HG02970 (cell line): ENCODE measurements at regions not wholly inside any gene's neighbourhood (a gene's known extent, or its start where the extent isn't known, plus 50 kb on each side); places are given as distances from the start of the nearest gene placed in this dataset.

Source experiments
- ATAC-seq: cut with Tn5 transposase; IDR thresholded peaks from one replicate; pipeline ENCODE4 v1.9.1; 2021; ENCODE audit warnings: mild to moderate bottlenecking, moderate library complexity, moderate number of reproducible peaks; ENCODE audit not compliant: unreplicated experiment, low FRiP score

DNA sequence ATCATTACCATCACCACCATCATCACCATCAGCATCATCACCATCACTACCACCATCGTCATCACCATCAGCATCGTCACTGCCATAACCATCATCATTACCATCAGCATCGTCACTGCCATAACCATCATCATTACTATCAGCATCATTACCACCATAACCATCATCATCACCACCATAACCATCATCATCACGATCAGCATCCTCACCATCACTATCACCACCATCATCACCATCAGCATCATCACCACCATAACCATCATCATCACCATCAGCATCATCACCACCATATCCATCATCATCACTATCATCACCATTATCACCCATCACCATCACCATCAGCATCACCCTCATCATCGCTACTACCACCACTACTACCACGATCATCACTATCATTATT is 493.9 kb upstream of the TBX3 start:
- no peak for ATAC-seq

DNA sequence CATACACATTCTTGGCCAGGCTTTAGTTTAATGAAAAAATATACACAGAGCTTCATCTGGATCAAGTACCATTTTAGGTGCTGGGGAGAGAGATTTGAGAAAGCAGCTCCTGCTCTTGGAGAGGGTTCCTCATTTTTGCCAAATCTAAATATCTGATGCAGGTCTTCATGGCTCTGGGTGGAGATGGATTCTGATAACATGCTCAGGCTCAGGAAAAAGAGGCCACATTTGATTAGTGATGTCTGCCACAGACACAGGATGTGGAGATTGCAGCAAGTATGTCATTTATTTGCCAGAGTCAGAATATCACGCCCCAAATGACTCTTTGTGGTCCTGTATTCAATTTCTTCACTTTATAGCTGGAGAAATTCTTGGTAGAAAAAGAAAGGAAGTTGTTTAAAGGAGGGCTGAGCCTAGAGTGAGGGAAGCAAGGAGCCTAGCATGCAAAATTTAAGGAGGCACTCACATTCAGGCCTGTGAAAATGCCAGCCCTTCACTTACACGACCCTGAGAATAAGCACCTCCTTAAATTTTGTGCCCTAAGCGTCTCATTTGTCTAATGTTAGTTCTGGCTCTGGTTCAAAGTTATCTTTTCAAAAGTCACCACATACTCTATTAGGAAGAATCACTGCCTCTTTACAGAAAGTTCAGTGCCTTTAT is 492.9 kb upstream of the TBX3 start:
- no peak for ATAC-seq

DNA sequence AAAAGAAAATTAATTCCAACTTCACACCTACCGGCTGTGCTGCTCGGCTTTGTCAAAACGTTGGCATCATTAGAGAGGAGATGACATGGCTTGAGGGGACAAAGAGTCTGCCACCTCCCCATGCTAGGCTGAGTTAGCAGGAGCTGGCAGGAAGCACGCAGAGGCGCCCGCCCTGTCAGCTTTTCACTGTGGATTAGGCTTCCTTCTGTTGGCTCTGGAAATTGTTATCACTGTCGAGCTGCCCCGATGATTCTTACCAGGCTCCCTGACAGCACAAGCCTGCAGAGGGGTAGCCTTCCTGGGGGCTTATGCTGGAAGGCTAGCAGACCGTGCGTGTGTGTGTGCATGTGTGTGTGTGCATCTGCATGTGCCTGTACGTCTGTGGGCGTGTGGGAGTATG is 490.9 kb upstream of the TBX3 start:
- no peak for ATAC-seq

DNA sequence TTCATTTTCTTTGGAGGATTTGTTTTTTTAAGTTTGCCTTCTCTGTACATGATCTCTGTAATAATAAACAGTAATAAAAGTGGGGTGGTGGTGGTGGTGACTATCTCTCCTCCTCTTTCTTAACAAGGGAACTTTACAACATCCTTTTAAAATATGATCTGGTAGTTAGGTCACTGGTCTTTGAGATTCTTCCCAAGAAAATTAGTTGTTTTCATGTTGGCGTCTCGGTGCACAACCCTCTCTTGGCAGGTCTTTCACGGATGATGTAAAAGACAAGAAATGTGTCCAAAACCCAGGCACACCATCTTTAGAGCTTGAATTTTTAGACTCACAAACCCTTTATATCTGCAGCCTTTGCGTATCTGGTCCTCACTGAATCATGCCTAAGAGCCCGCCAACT is 488.5 kb upstream of the TBX3 start:
- no peak for ATAC-seq

DNA sequence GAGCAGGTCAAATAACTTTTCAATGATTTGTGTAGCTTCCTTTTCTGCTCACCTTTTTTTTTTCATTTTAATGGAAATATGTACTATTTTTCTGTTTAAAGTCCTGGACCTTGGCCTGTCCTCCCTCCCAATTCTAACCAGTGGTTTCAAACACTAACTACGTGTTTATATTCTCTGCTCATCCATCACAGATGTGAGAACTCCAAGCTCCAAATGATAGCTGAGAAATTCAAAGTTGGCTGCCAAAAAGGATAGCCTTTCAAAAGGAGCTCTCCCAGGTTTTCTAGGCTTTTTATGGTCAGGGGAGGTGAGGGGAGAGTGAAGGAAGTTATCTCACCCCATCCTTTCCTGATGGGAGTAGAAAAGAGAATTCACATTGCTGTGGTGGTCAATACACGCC is 486.0 kb upstream of the TBX3 start:
- no peak for ATAC-seq

DNA sequence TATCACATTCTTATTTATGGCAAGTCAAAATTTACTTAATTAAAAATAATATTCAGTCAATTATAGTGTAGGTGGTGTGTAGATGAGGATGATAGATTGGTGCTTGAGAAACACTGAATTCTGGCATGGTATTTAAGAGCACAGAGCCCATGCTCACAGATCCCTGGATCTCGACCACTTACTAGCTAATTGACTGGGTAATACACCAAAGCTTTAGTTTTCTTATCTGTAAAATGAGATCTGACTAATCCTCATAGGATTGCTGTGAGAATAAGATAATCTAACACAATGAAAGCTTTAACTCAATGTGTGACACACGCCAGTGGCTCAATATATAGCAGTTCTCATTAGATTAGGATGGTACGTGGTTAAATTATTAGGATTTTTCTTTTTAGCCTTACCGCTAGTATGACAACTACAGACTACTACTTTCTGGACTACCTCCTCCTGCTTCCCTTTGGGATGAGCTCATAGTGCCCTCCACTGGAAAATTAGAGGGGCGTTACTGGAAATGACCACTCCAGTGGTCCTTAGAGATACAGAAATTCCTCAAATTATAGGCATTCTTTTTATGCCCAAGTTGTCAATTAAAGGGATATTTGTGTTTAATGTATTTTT is 482.8 kb upstream of the TBX3 start:
- no peak for ATAC-seq

DNA sequence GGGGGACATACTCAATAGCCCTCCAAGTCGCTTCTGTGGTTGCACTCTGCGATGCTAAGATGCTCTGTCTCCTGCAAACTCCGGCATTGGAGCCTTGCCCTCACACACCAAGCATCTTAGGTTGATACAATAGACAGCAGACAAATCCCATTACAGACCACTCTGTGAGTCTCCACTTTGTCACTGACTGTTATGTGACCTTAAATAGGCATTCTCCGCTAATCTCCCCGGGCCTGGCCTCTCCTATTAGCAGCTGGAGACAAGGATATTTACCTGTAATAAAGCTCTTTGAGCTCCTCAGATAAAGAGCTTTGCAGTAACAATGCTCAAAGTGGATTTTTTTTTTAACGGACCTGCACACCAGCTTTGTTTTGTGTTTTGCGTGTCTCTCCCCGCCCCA is 479.7 kb upstream of the TBX3 start:
- ATAC-seq, result no peak

DNA sequence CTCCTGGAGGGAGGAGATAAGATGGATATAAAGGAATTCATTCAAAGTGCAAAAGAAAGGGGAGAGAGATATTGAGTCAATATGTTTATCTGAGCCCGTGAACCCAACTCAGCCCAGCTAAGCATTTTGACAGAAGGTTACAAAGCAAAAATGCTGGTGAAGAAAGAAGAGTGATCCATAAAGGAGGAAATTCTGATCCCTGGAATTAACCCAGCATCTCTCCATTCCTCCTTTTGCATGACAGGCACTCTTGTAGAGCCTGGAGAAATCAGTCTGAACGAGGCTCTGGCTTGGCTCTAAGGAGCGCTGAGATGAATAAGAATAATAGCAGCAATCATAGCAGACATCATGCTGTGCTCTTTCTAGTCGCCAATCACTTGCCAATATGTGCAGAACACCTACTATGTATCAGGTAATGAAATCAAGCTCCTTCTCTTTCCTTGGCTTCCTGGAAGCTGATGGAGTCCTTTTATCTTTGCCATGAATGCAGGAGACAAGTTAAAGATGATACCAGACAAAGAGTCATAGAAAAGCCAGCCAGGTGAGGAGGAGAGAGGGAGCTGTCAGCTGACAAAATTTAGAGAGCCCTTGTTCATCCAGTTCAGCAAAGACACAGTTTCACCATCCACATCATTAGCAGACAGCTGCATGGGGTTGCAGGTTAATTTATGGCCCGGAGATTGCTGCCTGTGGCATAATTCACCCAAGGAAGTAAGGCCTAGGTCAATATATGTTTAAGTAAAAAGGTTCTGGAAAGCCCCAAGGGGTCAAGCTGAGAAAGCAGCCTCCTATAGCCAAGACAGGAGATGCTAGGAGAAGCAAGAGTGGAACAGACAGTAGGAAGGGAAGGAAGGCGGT is 476.5 kb upstream of the TBX3 start:
- ATAC-seq, result no peak

DNA sequence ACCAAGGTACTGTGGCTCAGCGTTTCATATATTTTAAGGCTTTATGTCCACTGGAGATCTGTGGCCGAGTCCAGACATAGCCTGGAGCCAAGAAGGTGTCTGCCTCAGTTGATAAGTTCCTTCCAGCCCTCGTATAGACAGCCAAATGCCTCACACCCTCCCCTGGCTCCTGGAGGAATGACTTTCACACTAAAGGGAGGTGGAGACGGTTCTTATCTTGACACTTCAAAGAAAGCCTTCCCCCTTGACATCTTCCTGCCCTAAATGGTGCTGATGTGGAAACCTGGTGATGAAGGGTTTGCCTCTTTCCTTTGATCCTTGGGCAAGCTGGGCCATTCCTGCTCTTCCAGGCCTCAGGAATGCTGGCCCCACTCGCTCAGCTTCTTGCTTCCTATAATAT is 474.8 kb upstream of the TBX3 start:
- no peak for ATAC-seq

DNA sequence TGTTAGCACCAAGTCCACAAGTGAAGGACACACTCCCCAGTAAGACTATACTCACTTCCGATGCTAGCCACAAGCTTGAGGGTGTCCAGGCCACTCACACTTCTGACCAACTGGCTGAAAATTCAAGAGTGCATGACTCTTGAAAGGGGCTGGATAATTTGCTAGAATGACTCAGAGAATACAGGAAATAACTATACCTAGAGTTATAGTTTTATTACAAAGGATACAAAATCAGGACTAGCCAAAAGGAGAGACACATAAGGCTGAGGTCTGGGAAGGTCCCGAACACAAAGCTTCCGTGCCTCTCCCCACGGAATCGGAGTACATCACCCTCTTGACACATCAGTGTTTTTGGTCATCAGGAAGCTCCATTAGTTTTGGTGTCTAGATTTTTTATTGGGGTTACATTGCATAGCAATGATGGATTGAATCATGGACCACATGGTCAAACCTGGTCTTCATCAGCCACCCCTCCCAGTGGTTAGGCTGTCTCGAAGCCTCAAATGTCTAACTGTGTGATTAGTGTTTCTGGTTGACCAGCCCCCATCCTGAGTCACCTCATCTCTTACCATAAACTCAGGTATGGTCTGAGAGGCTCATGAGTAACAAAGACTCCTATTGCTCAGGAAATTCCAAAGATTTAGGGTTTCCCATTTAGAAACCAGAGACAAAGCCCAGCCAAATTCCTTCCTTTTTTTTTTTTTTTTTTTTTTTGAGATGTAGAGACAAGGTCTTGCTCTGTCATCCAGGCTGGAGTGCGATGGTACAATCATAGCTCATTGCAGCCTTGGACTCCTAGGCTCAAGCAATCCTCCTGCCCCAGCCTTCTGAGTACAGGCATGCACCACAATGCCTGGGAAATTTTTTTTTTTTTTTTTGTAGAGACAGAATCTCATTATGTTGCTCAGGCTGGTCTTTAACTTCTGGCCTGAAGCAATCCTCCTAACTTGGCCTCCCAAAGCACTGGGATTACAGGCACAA is 472.0 kb upstream of the TBX3 start:
- ATAC-seq, result no peak

DNA sequence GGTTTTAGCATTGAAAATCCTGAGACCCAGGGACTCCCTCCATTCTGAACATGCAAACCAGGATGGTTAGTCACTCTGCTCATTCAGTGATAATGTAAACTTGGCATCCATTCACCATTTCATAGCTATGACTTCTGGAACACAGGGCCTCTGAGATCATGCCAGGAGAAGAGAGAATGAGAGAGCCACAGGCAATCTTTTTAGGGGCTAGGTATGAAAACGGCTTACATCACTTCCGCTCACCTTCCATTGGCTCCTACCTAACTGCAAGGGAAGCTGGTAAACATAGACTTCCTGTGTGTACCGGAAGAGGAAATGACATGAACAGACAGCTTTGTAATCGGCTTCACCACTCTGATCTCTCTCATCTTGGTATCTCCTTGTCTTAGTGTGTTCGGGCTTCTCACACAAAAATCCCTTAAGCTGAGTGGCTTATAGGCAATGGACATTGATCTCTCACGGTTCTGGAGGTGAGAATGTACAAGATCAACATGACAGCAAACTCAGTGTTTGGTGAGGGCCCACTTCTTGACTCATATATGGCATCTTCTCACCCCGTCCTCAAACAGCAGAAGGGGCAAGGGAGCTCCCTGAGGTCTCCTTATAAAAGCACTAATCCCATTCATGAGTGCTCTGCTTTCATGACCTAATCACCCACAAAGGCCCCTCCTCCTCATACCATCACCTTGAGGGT is 465.9 kb upstream of the TBX3 start:
- no peak for ATAC-seq

DNA sequence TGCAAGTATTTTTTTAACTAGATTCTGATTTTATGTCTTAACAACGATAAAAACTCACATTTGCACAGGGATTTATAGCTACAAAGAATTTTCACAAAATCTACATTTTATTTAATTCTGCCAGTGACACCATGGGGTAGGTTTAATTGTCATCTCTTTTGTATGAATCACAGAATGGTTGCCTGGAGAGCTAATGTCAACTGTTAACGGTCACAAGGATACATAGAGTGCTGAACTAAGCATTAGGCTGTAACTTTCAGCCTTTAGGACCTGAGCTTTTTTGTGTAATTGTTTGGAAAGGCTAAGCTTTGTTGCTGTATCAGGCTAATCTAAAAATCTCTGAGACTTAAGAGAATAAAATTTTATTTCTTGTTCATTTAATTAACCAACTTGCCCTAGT is 465.3 kb upstream of the TBX3 start:
- ATAC-seq, result no peak

DNA sequence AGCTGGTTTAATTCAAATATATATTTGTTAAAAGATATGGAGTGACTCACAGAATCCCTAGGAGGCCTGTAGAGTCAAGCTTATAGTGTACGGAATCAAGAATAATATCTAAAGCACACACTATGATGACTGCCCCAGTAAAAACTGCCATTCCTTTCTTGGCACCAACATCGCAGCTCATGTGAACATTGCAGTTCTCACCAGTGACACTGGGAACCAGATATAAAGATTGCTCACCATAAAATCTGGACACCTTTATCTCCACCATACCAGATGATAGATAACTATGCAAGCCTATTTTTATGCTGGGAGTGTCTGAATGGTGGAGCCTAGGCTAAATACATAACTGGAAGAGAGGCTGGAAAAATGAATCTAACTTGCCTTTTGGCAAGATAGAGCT is 463.9 kb upstream of the TBX3 start:
- no peak for ATAC-seq

DNA sequence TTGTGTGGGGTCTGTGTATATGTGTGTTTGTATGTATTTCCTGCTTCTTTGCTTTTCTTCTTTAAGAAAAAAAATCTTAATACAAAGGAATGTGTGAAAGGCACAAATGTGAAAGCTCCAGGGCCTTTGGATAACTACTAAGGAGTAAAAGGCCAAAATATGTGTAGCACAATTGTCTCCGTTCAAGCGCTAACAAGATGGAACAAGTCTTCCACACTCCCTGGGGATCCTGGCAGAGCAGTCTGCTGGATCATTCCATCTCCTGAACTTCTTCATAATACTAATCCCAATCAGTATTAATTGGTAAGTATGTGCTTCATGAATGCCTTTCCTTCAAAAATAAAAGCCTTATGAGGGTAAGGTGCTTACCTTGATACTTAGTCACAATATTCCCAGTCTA is 462.5 kb upstream of the TBX3 start:
- no peak for ATAC-seq

DNA sequence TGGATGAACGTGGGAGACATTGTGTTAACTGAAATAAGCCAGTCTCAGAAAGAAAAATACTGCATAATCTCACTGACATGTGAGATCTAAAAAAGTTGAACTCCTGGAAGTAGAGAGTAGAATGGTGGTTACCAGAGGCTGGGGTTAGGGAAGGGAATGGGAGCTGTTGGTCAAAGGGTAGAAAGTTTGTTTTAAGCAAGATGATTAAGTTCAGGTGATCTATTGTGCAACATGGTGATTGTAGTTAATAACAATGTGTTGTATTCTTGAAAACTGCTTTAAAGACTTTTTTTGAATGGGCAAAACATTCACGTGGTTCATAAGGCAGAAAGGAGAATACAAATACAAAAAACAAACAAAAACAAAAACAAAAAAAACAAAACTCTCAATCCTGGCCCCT is 460.4 kb upstream of the TBX3 start:
- ATAC-seq, result no peak

DNA sequence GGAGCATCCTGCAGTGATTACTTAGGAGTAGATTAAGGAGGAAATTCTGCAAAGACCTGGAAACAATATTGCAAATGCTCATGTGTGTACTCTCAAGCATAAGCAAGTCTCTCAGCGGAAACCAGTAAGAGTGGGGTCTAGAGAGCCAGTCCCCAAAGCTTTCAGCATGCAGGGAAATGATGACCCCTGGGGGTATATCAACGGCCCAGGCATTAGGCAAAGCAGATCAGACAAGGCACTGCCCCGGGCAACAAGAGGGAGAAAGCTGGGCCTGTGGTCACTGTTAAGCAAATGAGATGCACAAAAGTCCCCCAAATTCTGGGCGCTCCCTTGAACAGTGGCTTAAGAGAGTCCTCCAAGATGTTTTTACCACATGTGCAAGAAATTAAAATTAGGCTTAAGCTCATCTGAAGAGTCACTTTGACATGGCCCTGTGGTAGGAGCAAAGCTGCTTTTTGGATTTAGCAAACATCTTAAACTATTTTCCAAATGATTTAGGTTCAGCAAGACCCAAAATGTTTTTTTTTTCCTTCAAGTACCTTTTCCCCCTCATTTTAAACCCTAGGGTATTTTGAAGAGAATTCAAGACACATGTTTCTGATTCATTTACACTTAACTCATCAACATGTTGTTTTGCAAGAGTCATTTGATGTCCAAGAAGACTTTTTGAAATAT is 457.1 kb upstream of the TBX3 start:
- ATAC-seq, result no peak

DNA sequence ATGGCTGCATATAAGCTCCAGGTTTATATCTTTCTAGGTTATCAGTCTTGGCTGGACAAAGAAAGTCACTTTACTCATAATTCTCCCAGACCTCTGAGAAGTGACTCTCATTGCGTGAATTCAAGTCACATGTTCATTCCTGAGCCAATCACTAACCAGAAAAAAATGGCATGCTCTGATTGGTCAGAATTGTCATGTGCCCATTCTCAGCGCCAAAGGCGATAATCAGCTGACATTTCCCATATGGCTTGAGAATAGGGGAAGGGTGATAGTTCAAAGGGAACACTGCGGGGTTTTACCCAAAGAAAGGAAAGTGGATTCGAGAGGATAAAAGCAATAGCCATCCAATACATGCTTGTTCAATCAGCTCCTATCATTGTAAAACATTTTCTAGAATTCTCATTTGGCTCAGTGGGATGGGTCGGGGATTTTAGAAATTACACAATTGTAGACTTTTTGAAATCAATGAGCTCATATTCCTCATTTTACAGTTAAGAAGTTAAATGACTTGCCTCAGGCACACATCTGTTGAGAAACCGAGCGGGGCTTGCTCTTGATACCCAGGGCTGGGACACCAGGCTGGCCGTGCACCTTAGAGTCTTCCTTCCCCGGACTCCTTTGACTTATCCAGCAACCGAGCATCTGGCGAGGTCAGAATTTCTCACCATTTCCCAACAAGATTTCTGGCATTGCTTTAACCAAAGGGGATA is 454.0 kb upstream of the TBX3 start:
- no peak for ATAC-seq

DNA sequence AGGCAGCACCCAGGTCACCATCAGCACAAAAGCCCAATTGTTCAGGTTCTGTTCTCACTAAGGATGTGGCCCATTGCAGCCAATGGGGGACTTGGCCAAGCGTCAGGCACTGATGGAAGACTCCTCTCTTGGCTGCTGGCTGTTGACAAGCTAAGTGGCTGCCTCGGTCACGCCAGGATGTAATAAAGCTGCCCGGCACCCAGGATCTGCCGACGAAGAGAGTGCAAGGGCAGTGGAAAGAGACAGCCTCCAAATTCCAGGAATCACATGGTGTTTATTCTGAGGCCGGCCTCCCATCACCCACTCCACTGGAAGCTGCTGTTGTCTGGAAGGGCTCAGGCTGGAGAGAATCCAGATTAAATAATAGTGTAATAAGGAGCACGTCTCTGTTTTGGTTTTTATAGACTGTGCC is 451.8 kb upstream of the TBX3 start:
- no peak for ATAC-seq

DNA sequence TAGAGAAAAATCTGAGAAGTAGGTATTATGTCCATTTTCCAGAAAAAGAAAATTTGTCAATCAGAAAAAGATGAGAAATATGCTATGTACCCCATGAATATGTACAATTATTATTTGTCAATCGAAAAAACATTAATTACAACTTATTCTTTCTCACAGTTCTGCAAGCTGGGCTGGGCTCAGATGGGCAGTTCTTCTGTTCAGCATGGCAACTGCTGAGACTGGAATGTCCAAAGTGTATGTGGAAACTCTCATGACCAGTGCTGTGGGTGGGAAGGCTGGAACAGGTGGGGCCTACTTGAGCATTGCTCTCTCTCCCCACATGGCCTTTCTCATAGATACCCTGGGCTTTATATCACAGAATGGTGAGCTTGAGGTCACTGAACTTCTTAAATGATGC is 450.3 kb upstream of the TBX3 start:
- ATAC-seq, result no peak
